CD4-positive, alpha-beta T cell treated with Interferon alpha-2 for 1 hour (primary cell): ENCODE measurements at regions not wholly inside any gene's neighbourhood (a gene's known extent, or its start where the extent isn't known, plus 50 kb on each side); places are given as distances from the start of the nearest gene placed in this dataset.

Experiments used
- DNase-seq, 2 donors: peaks; one replicate each; pipeline ENCODE4 v3.0.0-alpha.2; 2020 to 2022

DNA sequence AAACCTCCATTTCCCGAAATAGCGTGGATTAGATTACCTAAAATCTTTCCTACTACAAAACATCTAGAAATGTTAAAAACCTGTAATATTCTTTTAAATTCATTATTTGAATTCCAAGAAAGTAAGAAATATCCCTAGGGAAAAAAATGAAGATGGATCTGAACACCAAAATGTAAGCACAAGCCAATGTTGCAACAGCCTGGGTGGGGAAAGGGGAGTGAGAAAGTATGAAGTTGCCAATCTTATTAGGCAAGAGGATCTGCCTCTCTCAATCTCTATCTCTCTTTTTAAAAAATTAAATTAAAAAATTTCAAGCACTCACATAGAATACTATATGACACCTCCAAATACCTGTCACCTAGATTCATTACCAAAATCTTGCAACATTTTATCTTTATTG lies 74.9 kb upstream of the IRF2BP2 start:
- DNase-seq: no peak

- DNase-seq: peak in 1 of 2 donors; percentile 51
Measured at GRCh38 chr1:234683861-234684632, 74.1 kb upstream of the IRF2BP2 start.

DNA sequence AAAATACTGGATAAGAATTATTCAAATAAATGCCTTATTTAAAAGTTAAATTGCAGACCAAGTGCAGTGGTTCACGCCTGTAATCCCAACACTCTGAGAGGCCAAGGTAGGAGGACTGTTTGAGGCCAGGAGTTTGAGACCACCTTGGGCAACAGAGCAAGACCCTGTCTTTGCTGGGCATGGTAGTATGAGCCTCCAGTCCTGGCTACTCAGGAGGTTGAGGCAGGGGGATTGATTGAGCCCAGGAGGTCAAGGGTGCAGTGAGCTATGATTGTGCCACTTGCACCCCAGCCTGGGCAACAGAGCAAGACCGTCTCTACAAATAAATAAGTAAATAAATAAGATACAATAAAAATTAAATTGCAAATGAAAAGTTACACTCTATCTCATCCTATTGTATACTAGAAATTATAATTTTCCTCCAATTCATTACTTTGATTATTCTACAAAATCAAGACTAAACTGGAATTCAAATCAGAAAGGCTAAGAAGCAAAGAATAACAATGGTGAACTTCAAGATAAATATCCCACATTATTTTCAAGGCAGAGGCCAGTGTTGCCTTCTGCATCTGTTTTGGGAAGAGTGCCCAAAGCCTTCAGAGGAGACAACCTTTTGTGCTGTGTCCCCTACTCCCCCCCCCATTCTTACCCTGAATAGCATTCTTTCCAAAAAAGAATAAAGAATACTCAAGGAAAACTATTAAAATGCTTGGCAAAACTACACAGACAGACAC lies 73.3 kb upstream of the IRF2BP2 start:
- no peak for DNase-seq

DNA sequence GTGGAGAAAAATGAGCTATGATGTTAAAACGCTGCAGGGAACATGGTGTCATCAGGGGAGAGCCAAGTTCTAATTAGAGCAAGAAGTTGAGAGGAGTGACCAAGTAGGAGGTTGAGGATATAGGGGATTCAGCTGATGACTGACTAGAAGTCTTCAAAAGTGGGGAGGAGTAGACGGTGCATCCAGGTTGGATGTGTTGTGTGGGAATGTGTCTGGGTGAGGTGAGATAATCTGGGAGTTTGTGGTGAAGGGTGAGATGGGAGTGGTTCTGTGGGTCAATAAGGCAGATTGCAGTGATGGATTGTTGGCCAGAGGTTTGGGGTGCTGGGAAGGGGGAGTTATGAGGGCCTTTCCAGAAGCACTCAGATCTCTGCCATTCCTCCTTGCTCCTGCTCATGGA lies 72.0 kb upstream of the IRF2BP2 start:
- no peak for DNase-seq

- DNase-seq: no peak
Measured at GRCh38 chr1:234681065-234681464, 71.1 kb upstream of the IRF2BP2 start.

DNA sequence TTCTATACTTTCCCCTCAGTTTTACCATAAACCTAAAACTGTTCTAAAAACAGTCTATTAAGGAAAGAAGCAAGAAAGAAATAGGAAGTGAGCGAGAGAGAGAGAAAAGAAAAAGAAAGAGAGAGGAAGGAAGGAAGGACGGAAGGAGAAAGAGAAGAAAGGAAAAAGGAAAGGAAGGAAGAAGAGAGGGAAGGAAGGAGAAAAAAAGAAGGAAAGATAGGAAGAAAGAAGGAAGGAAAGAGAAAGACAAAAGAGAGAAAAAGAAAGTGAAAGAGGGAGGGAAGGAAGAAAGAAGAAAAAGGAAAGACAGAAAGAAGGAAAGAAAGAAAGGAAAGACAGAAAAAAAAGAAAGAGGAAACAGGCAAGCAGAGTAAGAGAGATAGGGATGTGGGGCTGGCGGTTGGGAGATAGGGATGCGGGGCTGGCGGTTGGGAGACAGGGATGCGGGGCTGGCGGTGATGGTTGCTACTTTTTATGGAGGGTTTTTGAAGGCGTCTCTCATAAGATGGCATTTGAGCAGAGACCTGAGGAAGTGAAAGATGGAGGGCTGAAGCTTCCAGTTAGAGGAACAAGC lies 70.4 kb upstream of the IRF2BP2 start:
- no peak for DNase-seq

- DNase-seq: peak; percentile 53 to 59
Measured at GRCh38 chr1:234676103-234676594, 66.2 kb upstream of the IRF2BP2 start.

DNA sequence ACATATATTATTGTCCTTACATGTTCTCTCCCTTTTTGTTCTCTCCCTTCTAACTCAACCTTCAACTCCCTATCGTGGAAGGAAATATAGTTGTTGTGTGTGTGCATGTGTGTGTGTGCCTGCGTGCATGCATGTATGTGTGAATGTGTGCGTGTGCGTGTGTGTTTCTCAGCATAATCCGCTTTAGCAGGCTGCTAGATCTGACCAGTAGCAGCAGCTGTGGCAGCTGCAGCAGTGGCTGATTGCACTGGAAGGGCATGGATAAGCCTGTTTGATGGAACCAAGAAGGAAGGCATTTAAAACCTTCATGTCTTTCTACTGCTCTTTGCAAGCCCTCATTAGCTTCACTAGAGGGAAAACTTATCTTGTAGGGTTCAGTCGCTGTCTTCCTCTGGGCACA lies 65.6 kb upstream of the IRF2BP2 start:
- no peak for DNase-seq

GRCh38 chr1:234675006-234675405 lies 65.0 kb upstream of the IRF2BP2 start:
- no peak for DNase-seq

DNA sequence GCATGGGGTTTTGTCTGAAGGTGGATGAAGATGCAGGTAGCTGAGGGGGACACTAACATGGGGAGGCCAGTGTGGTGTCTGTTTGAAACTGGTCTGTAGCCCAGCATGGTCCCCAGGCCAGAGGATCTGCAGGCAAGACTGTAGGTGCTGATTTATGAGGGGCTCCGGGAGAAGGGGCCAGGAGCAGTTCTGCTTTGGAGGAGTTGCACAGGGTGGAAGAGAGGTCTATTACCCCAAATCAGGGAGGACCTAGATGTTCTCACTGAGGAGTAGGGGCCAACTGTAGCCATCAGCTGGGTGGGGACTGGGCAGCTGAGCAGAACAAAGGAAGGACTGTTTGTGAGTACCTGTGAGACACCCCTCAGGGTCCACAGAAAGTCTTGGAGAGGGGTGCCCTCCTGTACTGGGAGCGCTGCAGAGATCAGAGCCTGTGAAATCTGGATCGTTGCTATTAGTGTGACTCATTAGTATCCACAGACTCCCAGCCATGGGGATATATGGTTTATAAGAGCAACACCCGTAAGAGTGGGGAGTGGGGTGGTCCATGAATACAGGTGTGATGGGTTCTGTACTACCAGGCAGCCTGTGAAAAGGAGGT lies 64.3 kb upstream of the IRF2BP2 start:
- no peak for DNase-seq

DNA sequence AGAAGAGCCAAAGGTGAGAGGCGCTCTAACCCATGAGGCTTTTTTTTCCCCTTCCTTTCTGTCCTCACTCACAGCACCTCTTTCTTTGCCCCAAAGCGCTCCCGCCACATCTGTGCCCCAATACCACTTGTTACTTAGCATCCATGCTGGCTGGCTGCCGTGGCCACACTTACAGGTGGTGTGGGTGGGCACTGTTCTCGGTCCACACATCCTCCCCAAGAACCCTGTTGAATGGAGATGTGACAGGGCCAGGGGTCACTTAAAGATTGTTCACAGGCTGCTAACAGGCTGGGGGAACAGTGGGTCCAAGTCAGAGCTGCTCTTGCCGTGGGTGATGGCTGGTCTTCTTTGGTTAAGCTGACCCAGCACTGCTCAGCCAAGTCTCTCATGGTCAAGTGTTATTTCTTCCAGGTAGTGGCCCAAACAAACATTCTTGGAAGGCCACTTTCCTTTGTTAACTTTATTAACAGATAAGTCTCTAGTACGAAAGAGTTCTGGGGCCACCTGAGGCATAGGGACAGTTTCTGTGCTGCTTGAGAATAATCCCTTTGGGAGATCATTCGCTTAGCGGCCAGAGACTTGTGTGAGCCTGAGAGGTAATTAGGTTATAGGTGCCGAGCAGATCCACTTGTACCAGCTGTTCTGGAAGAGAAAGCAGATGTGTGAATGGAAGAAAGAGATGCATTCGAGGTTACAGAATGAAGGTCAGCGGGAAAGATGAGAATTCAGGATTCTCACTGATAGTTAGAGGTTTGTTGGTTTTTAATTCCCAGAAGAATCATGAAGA lies 62.6 kb upstream of the IRF2BP2 start:
- no peak for DNase-seq

GRCh38 chr1:234670967-234671626 lies 61.1 kb upstream of the IRF2BP2 start:
- DNase-seq: no peak

- no peak for DNase-seq
Measured at GRCh38 chr1:234669499-234669898, 59.5 kb upstream of the IRF2BP2 start.

GRCh38 chr1:234668577-234668955 lies 58.6 kb upstream of the IRF2BP2 start:
- DNase-seq: no peak

- no peak for DNase-seq
Measured at GRCh38 chr1:234667600-234668576, 57.9 kb upstream of the IRF2BP2 start.

DNA sequence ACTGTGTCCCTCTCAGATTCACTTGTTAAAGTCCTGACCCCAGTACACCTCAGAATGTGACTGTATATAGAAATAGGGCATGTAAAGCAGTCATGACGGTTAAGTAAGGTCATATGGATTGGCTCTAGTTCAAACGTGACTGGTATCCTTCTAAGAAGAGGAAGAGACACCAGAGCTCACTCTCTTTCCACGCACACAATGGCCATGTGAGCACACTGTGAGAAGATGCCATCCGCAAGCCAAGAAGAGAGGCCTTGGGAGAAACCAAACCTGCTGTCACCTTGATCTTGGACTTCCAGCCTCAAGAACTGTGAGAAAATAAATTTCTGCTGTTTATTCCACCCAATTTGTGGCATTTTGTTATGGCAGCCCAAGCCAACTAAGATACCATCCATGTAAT lies 56.8 kb upstream of the IRF2BP2 start:
- DNase-seq: no peak

DNA sequence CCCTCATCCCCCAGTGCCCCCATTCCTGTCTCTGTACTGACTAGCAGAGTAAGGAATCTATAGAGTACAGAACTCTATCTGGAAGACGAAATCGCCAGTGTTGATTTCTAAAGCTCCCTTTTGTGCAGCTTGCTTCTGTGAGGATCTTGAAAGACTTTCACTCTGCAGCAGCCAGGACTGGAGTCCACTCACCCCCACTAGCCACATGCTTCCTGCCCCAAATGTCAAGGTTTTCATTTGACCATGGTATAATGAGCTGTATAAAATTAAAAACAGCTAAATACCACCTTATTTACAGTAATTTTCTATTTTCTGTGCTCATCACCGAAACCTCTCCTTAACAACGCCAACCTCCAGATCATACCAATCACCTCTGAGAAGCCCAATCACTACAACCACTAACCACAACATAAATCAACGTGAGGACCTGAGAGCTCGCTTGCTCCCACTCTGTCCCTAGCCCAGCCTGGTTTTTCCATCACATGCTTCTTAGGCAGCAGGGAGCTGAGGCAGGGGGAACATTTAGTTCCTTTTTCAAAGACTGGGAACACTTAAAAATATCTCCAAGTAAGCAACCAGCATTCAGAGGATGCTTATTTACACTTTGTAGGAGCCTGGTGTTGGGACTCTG lies 56.1 kb upstream of the IRF2BP2 start:
- no peak for DNase-seq

DNA sequence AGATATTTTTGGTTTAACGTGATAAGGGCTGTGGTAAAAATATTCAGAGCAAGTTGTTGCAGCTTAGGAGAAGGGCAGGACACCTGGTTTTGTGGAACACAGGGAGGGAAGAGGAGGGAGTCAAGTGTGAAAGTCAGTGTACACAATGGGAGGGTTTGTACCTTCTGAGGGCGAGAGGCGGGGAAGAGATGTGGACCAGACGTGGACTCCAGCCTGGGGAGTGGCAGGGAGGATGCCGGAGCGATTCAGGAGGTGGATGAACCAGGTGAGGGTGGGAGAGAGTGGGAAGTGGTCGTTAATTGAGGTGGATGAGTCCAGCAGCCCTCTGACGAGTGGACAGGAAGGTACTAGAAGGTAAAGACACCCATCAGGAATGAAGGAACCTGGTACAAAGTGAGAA lies 52.2 kb upstream of the IRF2BP2 start:
- DNase-seq: no peak

GRCh38 chr1:234661317-234661928 lies 51.4 kb upstream of the IRF2BP2 start:
- DNase-seq: no peak
